NCI-H82 treated with DMSO at 0.1 percent for 48 hours (cell line): ENCODE measurements at regions not wholly inside any gene's neighbourhood (a gene's known extent, or its start where the extent isn't known, plus 50 kb on each side); places are given as distances from the start of the nearest gene placed in this dataset.

Experiments used
- DNase-seq: peaks from one replicate; lab custom pipeline; 2025; ENCODE audit not compliant: unreplicated experiment; lab: John Stamatoyannopoulos, UW

DNA sequence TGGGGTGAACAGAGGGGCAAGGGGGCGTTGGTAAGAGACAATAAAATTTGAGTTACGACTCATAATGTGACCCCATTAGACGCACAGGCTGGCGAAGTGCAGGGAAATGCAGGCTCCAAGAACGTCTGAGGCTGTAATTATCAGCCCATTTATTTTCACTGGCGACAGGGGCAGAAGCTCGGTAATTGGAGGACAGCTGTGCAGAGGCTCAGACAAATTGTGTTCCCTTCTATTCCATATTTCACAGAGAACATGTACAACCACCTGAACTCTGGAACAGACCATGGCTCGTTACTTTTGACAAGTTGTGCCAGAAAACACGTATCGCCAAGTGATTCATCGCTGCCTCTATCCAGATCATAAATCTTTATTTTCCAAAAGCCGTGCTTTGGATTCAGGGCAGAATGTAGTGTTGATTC lies 137.3 kb upstream of the FRMD4A start:
- no peak for DNase-seq

DNA sequence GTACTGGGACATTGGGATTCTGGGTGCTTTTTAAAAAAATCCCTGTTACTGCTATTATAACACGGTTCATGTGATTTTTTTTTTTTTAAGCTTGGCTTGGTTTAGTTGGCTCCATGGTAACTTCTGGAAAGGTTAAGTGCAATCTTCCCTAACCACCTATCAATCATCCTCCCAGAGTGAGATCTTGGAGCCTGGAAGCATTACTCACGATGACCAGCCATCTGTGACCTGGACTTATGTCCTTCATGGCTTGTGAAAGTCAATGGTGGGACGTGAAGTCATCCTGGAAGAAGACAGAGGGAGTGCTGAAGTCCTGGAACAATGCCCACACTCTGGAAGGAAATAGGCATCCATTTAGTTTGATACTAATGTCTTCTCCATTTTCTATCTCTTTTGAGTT lies 135.5 kb upstream of the FRMD4A start:
- no peak for DNase-seq

DNA sequence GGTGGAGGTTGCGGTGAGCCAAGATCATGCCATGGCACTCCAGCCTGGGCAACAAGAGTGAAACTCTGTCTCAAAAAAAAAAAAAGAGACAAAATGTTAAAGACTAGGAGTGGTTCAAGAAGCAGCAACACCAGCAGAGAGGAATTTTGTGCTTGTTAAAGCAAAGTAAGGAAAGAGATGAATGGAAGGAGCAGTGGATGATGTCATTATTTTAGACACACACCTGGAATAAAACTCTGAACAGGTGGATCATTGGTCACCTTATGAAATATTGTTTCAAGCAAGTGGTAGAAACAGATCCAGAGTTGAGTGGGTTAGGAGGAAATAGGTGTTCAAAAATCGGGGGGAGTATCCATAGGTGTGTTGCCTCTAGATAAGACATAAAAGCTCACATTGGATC lies 129.7 kb upstream of the FRMD4A start:
- DNase-seq = no peak

DNA sequence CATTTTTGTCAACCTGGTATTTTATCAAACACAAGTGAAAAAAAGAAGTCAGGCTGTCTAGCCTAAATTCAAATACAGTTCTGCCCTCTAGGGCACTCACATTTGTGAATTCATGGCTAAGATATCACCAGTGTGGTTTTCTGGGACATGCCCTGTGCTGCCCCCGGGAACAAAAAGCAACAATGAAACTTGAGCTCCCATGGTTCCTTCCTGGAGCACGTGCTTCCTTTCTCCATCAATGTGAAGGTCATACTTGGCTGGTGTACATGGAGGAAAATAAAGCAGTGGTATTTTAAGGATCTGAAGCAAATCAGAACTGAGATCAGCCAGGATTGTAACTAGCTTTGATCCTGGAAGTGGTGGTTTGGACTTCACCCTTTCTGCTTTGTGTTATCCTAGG lies 128.9 kb upstream of the FRMD4A start:
- DNase-seq = no peak

DNA sequence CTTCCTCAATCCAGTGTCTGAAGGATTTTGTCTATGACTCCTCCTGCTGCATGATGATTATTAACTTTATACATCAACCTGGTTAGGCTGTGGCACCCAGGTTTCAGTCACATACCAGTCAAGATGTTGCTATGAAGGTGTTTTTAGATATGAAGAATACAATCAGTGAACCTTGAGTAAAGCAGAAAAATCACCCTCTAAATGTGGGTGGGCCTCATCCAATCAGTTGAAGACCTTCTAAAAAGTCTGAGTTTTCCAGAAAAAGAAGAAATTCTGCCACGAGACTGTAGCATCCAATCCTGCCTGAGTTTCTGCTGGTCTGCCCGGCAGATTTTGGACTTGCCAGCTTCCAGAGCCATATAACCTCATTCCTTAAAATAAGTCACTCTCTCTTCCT lies 126.1 kb upstream of the FRMD4A start:
- no peak for DNase-seq

DNA sequence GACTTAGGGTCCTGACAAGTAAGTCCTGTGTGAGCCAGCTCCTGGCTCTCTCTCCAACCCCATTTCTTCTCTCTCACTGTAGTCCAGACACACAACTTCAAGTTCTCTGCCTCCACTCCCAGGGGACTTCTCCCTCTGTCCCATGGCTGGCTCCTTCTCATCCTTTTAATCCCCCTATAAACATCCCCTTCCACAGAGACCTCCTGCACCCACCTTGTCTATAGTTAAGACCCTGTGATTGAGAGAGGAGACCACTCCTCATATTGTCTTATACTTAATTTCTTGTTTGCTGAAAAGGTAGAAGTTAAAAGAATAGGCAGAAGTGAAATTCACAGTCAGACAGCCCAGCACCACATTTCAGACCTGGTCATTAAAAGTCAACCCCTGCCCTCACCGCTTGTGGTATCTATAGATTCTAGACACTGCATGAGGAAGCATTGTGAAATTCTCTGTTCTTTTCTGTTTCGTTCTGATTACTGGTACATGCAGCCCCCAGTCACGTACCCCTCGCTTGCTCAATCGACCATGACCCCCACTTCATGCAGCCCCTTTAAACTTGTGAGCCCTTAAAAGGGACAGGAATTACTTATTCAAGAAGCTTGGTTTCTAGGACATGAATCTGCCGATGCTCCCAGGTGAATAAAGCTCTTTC lies 125.6 kb upstream of the FRMD4A start:
- no peak for DNase-seq

DNA sequence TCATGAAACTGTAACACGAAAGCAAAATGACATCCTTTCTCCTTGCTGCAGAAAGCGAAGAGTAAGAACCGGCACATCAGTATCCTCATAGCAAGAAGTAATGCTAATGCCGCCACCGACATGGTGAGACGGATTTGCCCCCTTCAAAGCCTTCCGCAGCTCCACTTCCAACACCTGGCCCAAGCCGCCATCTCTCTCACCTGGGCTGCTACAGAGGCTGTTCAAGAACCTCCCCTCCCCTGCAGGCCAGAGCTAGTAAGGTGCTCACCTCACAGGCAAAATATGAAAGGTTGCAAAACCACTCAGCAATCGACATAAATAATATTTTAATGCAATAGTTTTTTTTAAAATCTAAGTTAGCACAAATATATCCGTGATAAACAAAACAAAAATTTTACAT lies 123.9 kb upstream of the FRMD4A start:
- no peak for DNase-seq

DNA sequence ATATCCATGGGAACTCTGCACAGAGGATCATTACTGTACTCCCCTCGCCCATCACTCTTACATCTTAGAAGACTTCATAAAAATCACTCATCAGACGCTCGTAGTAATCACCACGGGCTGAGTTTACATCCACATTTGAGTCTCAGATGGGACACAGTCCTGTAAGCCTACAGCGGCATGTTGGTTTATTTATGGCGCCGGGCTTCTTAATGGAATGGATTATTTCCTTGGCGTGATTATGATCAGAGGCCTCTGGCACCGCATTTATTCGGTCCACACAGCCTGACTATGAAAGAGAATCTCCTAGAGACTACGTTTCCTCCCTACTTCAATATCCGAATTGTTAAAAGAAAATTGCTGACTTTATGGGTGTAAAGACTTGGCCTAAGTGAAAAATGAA lies 123.5 kb upstream of the FRMD4A start:
- no peak for DNase-seq

DNA sequence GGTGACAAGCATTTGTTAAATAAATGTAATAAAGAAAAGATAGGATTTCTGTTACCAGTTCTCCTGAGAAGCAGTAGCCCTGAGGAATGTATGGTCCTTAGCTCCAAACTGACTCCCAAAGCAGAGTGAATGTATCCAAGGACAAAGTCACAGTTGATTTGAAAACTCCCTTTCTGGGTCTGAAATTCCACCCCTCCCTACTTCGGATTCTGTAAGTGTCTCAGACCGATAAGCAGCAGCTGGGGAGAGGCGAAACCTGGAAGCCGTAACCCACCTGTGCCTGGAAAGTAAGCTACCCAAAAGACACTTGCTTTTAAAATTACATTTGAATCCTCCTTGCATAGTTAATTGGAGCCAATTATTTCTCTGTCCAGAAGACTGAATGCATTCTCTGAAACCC lies 122.9 kb upstream of the FRMD4A start:
- no peak for DNase-seq

DNA sequence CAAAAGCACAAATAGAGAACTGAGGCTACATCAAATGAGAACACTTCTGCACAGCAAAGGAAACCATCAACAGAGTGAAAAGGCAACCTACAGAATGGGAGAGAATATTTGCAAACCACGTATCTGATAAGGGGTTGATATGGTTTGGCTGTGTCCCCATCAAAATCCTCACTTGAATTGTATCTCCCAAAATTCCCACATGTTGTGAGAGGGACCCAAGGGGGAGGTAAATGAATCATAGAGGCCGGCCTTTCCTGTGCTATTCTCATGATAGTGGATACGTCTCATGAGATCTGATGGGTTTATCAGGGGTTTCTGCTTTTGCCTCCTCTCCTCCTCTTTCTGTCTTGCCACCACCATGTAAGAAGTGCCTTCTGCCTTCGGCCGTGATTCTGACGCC lies 120.6 kb upstream of the FRMD4A start:
- DNase-seq = no peak

DNA sequence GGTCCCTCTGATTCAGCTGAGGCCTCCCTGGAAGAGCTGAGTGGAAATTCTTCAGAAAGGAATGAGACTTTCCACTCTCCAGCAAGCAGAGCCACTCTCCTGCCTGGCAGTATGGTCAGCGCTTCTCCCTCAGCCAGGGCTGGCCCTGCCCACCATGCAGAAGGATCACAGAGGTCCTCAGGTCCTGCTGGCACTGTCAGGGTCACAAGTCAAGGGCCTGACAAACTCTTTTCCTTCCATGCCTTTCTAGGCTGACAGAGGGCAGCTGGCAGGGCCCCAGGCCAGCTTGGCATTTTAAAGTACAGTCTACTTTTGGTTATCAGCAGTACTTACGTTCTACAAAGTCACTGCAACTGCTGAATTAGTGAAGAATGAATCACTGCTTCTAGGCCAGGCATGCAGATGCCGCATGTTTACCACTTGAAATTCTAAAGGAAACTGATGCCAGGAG lies 119.3 kb upstream of the FRMD4A start:
- DNase-seq = no peak

DNA sequence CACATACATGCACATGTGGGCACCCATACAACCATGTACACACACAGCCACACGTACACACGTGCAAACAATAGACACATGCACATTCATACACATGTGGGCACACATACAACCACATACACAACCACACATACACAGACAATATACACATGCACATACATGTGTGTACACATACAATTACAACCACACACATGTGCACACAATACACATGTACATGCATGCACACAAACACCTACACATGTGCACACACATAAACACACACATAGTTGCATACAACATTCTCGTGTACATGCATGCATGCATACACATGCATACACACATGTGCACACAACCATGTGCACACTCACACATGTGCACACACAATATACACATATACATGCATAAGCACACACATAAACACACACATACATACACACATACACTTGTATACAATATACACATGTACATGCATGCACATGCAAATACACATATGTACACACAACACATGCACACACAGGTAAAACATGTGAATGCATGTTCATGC lies 118.6 kb upstream of the FRMD4A start:
- DNase-seq = no peak

DNA sequence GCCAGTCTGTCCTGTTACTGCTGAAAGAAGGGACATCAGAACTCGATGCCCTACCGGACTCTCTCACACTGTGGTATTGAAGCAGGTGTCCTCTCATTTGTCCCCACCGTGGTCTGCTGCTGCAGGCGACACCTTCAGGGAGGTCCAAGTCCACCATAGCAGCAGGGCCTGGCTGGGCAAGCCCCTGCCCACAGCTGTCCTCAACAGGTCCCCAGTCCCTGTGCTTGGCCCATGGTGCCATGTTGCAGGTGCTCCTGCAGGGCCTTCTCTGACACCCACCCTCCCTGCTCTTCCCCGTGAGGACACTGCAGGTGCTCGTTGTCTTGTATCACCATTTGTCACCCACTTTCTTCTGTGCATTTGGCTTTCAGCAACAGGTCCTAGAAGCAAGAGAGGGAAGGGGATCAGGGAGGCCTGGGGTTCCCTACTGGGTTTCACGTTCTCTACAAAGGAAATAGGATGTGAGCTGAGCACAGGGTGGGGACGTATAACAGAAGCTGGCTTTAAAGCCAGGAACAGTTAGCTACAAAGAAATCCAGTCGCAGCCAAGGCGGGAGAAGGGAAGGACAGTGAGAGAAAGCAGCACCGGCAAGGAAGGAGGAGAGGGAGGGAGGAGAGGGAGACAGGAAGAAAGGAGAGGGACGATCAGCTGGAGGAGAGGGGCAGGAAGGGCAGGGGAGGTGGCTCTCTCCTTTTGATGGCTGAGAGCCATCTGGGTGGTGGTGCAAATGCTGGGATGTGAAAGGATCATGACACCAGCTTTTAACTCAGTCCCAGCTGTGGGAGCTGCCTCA lies 117.7 kb upstream of the FRMD4A start:
- DNase-seq = no peak

DNA sequence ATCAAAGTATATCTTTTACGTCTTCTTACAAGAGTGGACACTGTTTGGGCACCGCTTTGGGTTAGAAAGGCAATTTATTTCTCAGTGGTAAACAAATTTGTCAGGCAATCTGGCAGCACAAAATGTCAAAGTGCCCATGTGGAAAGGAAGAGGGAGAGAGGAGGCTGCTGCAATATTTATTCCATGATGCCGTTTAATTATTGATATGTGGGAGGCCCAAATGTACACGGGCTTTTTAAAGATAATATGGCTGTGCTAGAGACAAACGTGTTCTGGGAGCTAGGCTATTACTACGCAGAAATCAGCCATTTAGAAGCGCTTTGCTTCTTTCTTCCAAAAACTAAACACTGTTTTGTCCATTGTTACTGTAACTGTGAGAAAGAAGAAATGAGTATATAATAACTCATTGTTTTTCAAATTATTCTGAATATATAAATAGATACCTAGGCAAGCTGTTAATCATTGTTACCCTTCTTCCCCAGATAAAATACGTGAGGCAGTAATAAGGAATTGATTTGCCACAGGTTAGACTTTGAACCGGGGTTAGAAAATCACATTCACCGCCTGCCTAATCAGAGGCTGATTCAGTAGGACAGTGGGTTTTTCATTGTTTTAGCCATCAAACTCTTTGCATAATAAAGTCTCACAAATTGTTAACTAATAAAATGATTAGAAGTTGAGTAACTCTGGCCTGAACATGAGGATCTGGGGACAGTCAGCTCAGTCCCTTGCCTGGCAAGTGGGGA lies 116.5 kb upstream of the FRMD4A start:
- no peak for DNase-seq

DNA sequence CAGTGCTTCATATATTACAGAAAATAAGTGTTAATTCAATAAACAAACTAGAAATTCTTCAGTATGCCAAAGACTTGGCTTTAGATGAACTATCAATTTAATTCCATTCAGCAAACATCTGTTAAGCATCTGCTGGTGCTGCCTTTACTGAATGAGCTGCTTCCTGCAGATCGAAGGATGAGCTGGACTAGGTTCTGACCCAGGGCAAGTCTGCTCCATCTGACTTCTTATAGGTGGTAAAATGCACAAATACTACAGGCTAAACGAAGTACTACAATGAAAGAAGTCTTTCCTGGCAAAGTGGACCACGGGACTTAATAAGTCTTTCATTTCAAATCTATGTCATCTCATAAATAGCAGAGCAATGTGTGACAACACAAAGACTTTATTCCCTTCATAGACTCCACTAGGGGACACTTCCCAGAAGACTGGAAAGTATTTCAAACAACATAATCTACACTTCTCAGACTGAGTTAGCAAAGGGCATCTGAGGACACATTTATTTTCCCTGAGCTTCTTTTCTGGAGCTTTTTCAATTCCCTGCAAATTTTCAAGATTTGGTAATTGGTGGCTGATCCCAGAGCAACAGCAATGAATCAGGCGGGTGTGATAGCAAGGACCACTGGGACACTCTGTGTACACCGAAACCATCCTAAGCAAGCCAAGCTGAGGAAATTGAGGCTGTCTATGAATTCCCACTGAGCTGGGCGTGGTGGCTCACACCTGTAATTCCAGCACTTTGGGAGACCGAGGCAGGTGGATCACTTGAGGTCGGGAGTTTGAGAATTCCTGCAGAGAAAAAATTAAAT lies 108.9 kb upstream of the FRMD4A start:
- no peak for DNase-seq

DNA sequence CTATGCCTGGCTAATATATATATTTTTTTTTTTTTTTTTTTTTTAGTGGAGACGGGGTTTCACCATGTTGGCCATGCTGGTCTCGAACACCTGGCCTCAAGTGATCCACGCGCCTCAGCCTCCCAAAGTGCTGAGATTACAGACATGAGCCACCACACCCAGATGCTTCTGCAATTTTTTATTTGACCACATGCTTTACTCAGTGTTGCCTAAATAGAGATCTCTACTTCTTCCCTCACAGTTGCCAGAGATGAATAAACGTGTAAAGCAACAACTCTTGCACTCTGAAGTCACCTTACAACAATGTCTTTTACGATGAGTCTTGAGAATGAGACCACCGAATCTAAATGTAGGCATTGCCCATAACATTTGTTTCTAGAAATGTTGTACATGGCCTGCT lies 107.9 kb upstream of the FRMD4A start:
- DNase-seq = no peak

DNA sequence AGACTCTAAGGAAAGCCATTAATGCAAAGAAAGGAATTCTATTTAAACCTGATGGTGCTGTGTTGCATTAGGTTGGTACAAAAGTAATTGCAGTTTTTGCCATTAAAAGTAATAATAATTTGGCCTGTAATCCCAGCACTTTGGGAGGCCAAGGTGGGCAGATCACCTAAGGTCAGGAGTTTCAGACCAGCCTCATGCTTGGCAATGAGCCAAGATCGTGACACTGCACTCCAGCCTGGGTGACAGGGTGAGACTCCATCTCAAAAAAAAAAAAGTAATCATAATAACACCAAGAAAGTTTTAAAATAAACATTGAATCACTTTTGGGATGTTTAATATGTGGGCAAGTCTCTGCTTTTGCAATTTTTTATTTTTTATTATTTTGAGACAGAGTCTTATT lies 107.3 kb upstream of the FRMD4A start:
- no peak for DNase-seq

DNA sequence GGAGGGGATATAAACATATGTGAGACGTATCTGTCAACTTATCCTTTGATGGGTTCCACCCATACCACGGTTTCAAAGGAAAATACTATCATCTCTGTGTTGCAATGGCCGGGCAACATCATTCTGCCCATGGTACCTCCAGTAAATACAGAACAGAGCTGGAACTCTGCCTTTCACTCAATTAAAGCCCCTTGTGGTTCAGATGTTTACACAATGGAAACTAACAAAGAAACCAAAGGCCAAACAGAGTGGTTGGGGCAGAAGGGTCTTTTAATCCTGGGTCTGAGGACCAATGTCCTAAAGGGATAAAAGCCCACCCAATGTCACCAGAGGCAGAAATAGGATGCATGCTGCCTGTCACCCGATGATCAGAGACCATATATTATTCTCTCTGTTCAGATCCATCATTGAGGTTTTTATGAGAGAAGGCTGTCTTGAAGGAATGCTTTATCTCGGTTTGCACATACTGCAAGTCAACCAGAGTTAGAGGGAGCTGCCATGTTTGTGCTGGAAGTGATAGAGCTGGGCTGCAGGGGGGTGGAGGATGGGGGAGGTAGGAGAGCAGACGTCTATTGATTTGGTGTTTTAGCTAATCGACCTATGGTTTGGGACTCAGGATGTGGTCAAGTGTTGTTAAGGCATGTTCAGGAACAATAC lies 105.4 kb upstream of the FRMD4A start:
- DNase-seq = no peak

DNA sequence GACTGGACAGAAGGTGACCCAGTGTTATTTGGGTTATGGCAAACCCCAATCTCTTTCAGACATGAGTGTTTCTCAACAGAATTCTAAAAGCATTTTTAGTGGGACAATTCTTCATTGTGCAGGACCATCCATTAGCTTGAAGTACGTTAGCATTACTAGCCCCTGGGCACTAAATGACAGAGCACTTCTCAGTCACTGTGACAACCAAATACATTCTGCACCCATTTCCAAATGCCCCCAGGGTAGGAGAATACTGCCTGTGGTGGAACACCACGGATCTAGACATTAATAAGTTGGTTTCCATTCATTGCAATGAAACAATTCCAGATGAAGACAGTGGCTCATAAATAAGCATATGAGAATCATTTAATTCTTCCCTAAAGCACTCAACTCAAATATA lies 102.4 kb upstream of the FRMD4A start:
- no peak for DNase-seq

DNA sequence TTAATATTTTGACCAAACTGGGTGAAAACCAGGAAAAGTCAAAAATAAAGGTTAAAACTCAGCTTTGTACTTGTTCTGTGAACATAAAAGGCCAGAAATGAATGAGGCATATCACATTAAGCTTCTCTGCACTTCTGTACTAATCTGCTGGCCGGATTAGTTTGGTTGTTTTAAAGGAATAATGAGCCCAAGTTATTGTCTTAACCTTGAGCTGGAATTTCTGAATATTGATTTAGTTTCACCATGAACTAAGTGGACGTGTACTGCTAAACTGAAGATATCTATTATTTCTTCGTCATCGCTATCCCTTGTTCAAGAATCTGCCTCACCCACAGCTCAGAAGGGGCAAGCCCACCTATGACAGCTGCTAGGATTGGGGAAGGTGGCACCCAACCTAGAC lies 101.1 kb upstream of the FRMD4A start:
- DNase-seq = no peak
